Cardiac muscle cell (in vitro differentiated cells and primary cell): ENCODE measurements at regions not wholly inside any gene's neighbourhood (a gene's known extent, or its start where the extent isn't known, plus 50 kb on each side); places are given as distances from the start of the nearest gene placed in this dataset.

ENCODE experiments used
- DNase-seq, 2 donors: peaks; one replicate each; pipeline versions ENCODE4 v3.0.0 to v3.0.0-alpha.2; 2010 to 2017; ENCODE audit warnings: low read depth in 1 of 2, low spot score in 1 of 2
- H3K27ac ChIP-seq: fragments of 200-600 bp; sonication (generic); 2 replicates; pipeline ENCODE4 v1.5.1; 2016
- H3K27me3 ChIP-seq: fragments of 200-600 bp; sonication (generic); 2 replicates; pipeline ENCODE4 v1.6.0; 2016; ENCODE audit warnings: control low read depth
- H3K36me3 ChIP-seq: fragments of 200-600 bp; sonication (generic); 2 replicates; pipeline ENCODE4 v1.5.1; 2016; ENCODE audit warnings: control low read depth
- H3K4me1 ChIP-seq: fragments of 200-600 bp; sonication (generic); 2 replicates; pipeline ENCODE4 v1.8.1; 2017; ENCODE audit warnings: low read depth, mild to moderate bottlenecking, mixed run types
- H3K4me3 ChIP-seq: fragments of 200-600 bp; sonication (generic); 2 replicates; pipeline ENCODE4 v1.5.1; 2016; ENCODE audit warnings: mild to moderate bottlenecking
- H3K9me3 ChIP-seq: fragments of 200-600 bp; sonication (generic); 2 replicates; pipeline ENCODE4 v1.5.1; 2017; ENCODE audit warnings: low read depth, mild to moderate bottlenecking, control low read depth
- TF ChIP-seq, protein P1 (sequence below): IDR thresholded peaks from 2 replicates; pipeline ENCODE4 v1.5.1; 2012; ENCODE audit warnings: low read depth, mild to moderate bottlenecking, low read length

DNA sequence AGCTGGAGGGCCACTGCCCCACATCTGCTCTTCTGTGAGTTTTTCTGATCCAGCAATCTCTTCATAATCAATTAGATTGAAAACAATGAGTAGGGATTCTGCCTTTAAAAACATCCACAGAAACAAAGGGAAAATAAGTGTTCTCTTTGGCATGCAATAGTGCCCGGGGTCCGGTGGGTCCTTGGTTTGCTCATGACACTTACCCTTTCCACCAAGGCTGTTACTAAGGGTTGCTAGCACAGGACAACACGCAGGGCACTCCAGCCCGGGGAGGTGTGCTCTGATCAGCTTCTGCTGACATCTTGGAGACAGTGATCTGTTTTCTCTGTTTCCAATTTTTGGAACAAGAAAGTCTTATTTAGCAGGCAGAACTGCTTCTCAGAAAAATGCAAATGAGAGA lies 146.7 kb downstream of the TEX36 start:
- Histone ChIP-seq H3K9me3 (no peaks in the 10 kb centered on the region), H3K4me1 (no peaks in the 10 kb centered on the region), H3K27ac (no peak overlapping the region), H3K4me3 (no peak overlapping the region), H3K36me3 (no peaks in the 10 kb centered on the region), H3K27me3 (no peaks in the 10 kb centered on the region)
- TF ChIP-seq, protein P1, sequence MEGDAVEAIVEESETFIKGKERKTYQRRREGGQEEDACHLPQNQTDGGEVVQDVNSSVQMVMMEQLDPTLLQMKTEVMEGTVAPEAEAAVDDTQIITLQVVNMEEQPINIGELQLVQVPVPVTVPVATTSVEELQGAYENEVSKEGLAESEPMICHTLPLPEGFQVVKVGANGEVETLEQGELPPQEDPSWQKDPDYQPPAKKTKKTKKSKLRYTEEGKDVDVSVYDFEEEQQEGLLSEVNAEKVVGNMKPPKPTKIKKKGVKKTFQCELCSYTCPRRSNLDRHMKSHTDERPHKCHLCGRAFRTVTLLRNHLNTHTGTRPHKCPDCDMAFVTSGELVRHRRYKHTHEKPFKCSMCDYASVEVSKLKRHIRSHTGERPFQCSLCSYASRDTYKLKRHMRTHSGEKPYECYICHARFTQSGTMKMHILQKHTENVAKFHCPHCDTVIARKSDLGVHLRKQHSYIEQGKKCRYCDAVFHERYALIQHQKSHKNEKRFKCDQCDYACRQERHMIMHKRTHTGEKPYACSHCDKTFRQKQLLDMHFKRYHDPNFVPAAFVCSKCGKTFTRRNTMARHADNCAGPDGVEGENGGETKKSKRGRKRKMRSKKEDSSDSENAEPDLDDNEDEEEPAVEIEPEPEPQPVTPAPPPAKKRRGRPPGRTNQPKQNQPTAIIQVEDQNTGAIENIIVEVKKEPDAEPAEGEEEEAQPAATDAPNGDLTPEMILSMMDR: no peak
- no peak for DNase-seq

DNA sequence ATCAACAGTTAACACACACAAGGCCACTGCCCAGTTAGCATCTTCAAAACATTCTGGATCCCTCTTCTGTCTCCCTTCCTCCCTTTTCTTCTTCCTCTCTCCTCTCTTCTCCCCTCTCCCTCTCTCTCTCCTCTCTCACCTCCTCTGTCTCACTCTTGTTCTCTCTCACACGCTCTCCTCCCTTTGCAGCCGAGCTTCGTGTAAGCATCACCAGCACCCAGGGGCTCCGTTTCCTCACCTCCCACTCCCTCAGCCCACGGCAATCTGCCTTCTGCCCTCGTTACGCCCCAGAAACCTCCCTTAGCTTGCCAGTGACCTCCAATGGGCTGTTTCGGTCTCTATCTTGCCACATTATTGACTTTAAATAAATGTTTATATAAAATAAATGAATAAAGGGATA lies 147.4 kb downstream of the TEX36 start:
- no peak for DNase-seq
- Histone ChIP-seq H3K36me3 (no peaks in the 10 kb centered on the region), H3K4me3 (no peak overlapping the region), H3K4me1 (no peaks in the 10 kb centered on the region), H3K27me3 (no peaks in the 10 kb centered on the region), H3K9me3 (no peaks in the 10 kb centered on the region), H3K27ac (no peak overlapping the region)
- TF ChIP-seq, protein P1: no peak

DNA sequence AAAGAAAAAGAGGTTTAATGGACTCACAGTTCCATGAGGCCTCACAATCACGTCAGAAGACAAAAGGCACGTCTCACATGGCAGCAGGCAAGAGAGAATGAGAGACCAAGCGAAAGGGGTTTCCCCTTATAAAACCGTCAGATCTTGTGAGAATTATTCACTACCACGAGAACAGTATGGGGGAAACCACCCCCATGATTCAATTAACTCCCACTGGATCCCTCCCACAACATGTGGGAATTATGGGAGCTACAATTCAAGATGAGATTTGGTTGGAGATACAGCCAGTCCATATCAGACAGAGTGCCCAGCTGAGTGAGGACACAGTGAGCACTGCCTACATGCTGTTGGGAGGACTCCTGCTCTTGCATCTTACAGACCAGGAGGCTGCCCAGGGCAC lies 148.4 kb downstream of the TEX36 start:
- no peaks in the 10 kb centered on the region for H3K27me3 ChIP-seq
- TF ChIP-seq, protein P1: no peak
- DNase-seq: no peak
- no peaks in the 10 kb centered on the region for H3K4me1 ChIP-seq
- H3K27ac ChIP-seq: no peak overlapping the region
- no peaks in the 10 kb centered on the region for H3K36me3 ChIP-seq
- H3K4me3 ChIP-seq: no peak overlapping the region
- H3K9me3 ChIP-seq: no peaks in the 10 kb centered on the region

DNA sequence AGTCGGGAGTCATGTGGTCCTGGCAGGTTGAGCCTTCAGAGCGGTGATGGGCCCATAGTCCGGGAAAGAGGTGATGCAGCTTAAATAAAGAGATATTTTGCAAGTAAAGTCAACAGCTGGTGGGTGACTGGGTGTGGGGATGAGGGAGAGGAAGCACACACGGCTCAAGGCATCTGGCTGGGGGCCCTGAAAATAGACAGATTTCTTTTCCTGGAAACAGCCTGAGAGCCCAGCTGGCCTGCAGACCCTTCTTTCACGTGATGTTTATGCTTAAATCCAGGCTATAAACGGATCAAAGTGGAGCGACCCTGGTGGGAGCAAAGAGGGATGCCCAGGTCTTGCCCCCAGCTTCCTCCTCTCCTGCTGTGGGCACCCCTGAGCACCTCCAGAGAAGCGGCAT lies 149.1 kb downstream of the TEX36 start:
- TF ChIP-seq, protein P1: no peak
- no peak for DNase-seq
- H3K4me3 ChIP-seq: no peak overlapping the region
- no peaks in the 10 kb centered on the region for H3K27me3 ChIP-seq
- H3K36me3 ChIP-seq: no peaks in the 10 kb centered on the region
- no peaks in the 10 kb centered on the region for H3K4me1 ChIP-seq
- H3K9me3 ChIP-seq: no peaks in the 10 kb centered on the region
- no peak overlapping the region for H3K27ac ChIP-seq

DNA sequence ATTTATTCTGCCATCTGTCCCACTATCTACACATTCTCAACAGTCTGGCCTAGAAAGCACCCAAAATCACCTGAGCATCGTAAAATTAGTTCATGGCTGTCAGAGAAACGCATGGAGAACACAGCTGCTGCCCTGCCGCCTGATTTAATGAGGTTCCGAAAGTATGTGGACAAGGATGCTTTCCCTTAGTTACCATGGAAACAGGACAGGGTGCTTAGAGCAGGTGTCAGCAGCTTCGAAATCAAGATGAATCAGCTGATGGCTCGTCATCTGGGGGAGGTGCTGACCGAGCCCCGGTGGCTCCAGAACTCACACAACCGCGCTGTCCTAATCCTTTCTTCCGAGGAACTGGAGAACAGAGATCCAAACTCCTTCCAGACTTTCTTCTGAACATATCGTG lies 151.5 kb downstream of the TEX36 start:
- Histone ChIP-seq H3K27ac (no peak overlapping the region), H3K9me3 (no peaks in the 10 kb centered on the region), H3K36me3 (no peaks in the 10 kb centered on the region), H3K27me3 (no peaks in the 10 kb centered on the region), H3K4me1 (no peaks in the 10 kb centered on the region), H3K4me3 (no peak overlapping the region)
- TF ChIP-seq, protein P1: no peak
- no peak for DNase-seq

DNA sequence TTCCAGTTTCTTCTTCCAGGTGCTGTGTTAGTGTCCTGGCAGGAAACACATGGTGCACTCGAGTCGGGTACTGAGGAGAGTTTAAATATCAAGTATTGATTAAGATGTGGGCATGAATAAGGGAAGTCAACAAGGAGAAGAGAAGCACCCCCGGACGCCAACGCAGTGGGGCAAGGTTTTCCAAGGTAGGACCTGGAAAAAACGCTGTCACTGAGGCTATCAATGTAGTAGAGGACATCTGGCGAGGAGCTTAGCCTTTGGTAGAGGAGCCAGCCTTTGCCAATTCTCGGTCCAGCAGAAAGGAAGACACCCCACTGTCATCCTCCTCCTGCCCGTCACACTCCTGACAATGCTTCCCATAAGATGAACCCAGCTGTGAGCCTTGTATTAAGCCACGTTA lies 159.6 kb downstream of the TEX36 start:
- no peak overlapping the region for H3K27ac ChIP-seq
- no peaks in the 10 kb centered on the region for H3K4me1 ChIP-seq
- no peak overlapping the region for H3K4me3 ChIP-seq
- no peaks in the 10 kb centered on the region for H3K36me3 ChIP-seq
- H3K9me3 ChIP-seq: no peaks in the 10 kb centered on the region
- no peaks in the 10 kb centered on the region for H3K27me3 ChIP-seq
- DNase-seq: no peak
- TF ChIP-seq, protein P1: no peak
